Choroid plexus epithelial cell (primary cell): ENCODE measurements at regions not wholly inside any gene's neighbourhood (a gene's known extent, or its start where the extent isn't known, plus 50 kb on each side); places are given as distances from the start of the nearest gene placed in this dataset.

Experiments
- DNase-seq: peaks from one replicate; pipeline ENCODE4 v3.0.0-alpha.2; 2010; ENCODE audit warnings: low read depth
- H3K4me3 ChIP-seq: 2 replicates; pipeline ENCODE4 v1.5.1; 2011; ENCODE audit warnings: low read depth, mild to moderate bottlenecking, control low read depth, low read length, moderate library complexity
- CTCF ChIP-seq: conservative IDR thresholded peaks from 2 replicates; pipeline ENCODE4 v1.5.1; 2011; ENCODE audit warnings: low read depth, mild to moderate bottlenecking, control low read depth, inconsistent platforms, low read length, moderate library complexity

- TF ChIP-seq CTCF: no peak
- H3K4me3 ChIP-seq: no peak overlapping the region
- no peak for DNase-seq
Measured at GRCh38 chr4:136862653-136863052, 669.6 kb downstream of the PCDH18 start.

GRCh38 chr4:136861091-136861490, 671.2 kb downstream of the PCDH18 start:
- TF ChIP-seq CTCF: no peak
- DNase-seq: peak; percentile 12
- H3K4me3 ChIP-seq: no peak overlapping the region

GRCh38 chr4:136858903-136859302, 673.4 kb downstream of the PCDH18 start:
- no peak for DNase-seq
- no peak overlapping the region for H3K4me3 ChIP-seq
- no peak for TF ChIP-seq CTCF

- no peak overlapping the region for H3K4me3 ChIP-seq
- no peak for TF ChIP-seq CTCF
- no peak for DNase-seq
Measured at GRCh38 chr4:136855886-136856285, 676.4 kb downstream of the PCDH18 start.

GRCh38 chr4:136850446-136850845, 681.8 kb downstream of the PCDH18 start:
- H3K4me3 ChIP-seq: no peak overlapping the region
- no peak for DNase-seq

GRCh38 chr4:136847881-136848621, 684.2 kb downstream of the PCDH18 start:
- no peak for TF ChIP-seq CTCF
- no peak overlapping the region for H3K4me3 ChIP-seq
- no peak for DNase-seq

More at GRCh38 chr4:136850446-136850845, 681.8 kb downstream of the PCDH18 start:
- no peak for TF ChIP-seq CTCF

- H3K4me3 ChIP-seq: no peak overlapping the region
- TF ChIP-seq CTCF: no peak
- no peak for DNase-seq
Measured at GRCh38 chr4:136841526-136841925, 690.8 kb downstream of the PCDH18 start.
